Subcutaneous abdominal adipose tissue (tissue), 5 donors: ENCODE measurements at regions not wholly inside any gene's neighbourhood (a gene's known extent, or its start where the extent isn't known, plus 50 kb on each side); places are given as distances from the start of the nearest gene placed in this dataset.
"Not testable (repeated sequence)": the region's sequence is repeated elsewhere in the genome, so short reads cannot be mapped to it uniquely, and the experiment has no call there.

Source experiments
- H3K27ac ChIP-seq: one replicate; pipeline ENCODE4 v1.7.0; 2013; ENCODE audit warnings: low read depth, mild to moderate bottlenecking, inconsistent platforms, low read length, moderate library complexity
- H3K27me3 ChIP-seq, 5 donors: one replicate each; pipeline ENCODE4 v1.7.0; 2013; ENCODE audit warnings: low read length in 5 of 5, inconsistent platforms in 1 of 5; ENCODE audit not compliant: control insufficient read depth in 5 of 5, insufficient read depth in 4 of 5
- H3K36me3 ChIP-seq, 5 donors: one replicate each; pipeline ENCODE4 v1.7.0; 2013; ENCODE audit warnings: low read length in 5 of 5; ENCODE audit not compliant: control insufficient read depth in 5 of 5, insufficient read depth in 5 of 5
- H3K4me1 ChIP-seq, 5 donors: one replicate each; pipeline ENCODE4 v1.7.0; 2013; ENCODE audit warnings: low read length in 5 of 5, mild to moderate bottlenecking in 3 of 5, moderate library complexity in 1 of 5; ENCODE audit not compliant: control insufficient read depth in 5 of 5, insufficient read depth in 5 of 5
- H3K4me3 ChIP-seq, 5 donors: one replicate each; pipeline ENCODE4 v1.7.0; 2013; ENCODE audit warnings: low read length in 5 of 5, low read depth in 1 of 5
- H3K9ac ChIP-seq, 5 donors: one replicate each; pipeline ENCODE4 v1.7.0; 2013; ENCODE audit warnings: low read length in 5 of 5, mild to moderate bottlenecking in 4 of 5, moderate library complexity in 3 of 5
- H3K9me3 ChIP-seq, 5 donors: one replicate each; pipeline ENCODE4 v1.7.0; 2013; ENCODE audit warnings: low read length in 5 of 5; ENCODE audit not compliant: control insufficient read depth in 5 of 5
- donor health status: healthy.
- donor health status: healthy.
- donor health status: healthy.
- donor health status: healthy.
- donor health status: healthy.

- no peak overlapping the region for H3K9ac ChIP-seq
- H3K9me3 ChIP-seq, result peaks cover 0 to 6% (median 0%) of the 10 kb centered on the region in 5 donors
- no peak overlapping the region for H3K27ac ChIP-seq
- H3K4me1 ChIP-seq, result no peaks in the 10 kb centered on the region
- no peaks in the 10 kb centered on the region for H3K27me3 ChIP-seq
- H3K4me3 ChIP-seq, result no peak overlapping the region
- no peaks in the 10 kb centered on the region for H3K36me3 ChIP-seq
These were observed 262.6 kb upstream of the CDH11 start for GRCh38 chr16:65384441-65384840.

- no peak overlapping the region for H3K4me3 ChIP-seq
- H3K4me1 ChIP-seq, result peaks cover 0 to 9% (median 0%) of the 10 kb centered on the region in 5 donors
- no peak overlapping the region for H3K9ac ChIP-seq
- H3K27ac ChIP-seq, result no peak overlapping the region
- H3K9me3 ChIP-seq, result no peaks in the 10 kb centered on the region
- no peaks in the 10 kb centered on the region for H3K36me3 ChIP-seq
- H3K27me3 ChIP-seq, result no peaks in the 10 kb centered on the region
These were observed 255.3 kb upstream of the CDH11 start for GRCh38 chr16:65377195-65377594.

- H3K27me3 ChIP-seq, result no peaks in the 10 kb centered on the region
- no peak overlapping the region for H3K4me3 ChIP-seq
- no peak overlapping the region for H3K9ac ChIP-seq
- H3K27ac ChIP-seq, result no peak overlapping the region
- H3K9me3 ChIP-seq, result no peaks in the 10 kb centered on the region
- H3K36me3 ChIP-seq, result no peaks in the 10 kb centered on the region
- peaks cover 0 to 9% (median 0%) of the 10 kb centered on the region in 5 donors for H3K4me1 ChIP-seq
These were observed 254.7 kb upstream of the CDH11 start for GRCh38 chr16:65376601-65377000.

- H3K27me3 ChIP-seq, result no peaks in the 10 kb centered on the region
- H3K36me3 ChIP-seq, result no peaks in the 10 kb centered on the region
- H3K4me1 ChIP-seq, result peaks cover 0 to 9% (median 0%) of the 10 kb centered on the region in 5 donors
- no peak overlapping the region for H3K9ac ChIP-seq
- no peak overlapping the region for H3K4me3 ChIP-seq
- no peak overlapping the region for H3K27ac ChIP-seq
- no peaks in the 10 kb centered on the region for H3K9me3 ChIP-seq
These were observed 253.8 kb upstream of the CDH11 start for GRCh38 chr16:65375651-65376050.

GRCh38 chr16:65373097-65373496, 251.2 kb upstream of the CDH11 start:
- H3K27ac ChIP-seq, result no peak overlapping the region
- H3K9me3 ChIP-seq, result no peaks in the 10 kb centered on the region
- H3K9ac ChIP-seq, result no peak overlapping the region
- H3K4me1 ChIP-seq, result peaks cover 0 to 9% (median 0%) of the 10 kb centered on the region in 5 donors
- no peak overlapping the region for H3K4me3 ChIP-seq
- H3K36me3 ChIP-seq, result no peaks in the 10 kb centered on the region
- no peaks in the 10 kb centered on the region for H3K27me3 ChIP-seq

- peaks cover 0 to 9% (median 0%) of the 10 kb centered on the region in 5 donors for H3K4me1 ChIP-seq
- no peaks in the 10 kb centered on the region for H3K36me3 ChIP-seq
- H3K27me3 ChIP-seq, result no peaks in the 10 kb centered on the region
- H3K4me3 ChIP-seq, result no peak overlapping the region
- H3K9me3 ChIP-seq, result no peaks in the 10 kb centered on the region
- no peak overlapping the region for H3K27ac ChIP-seq
- H3K9ac ChIP-seq, result no peak overlapping the region
These were observed 250.3 kb upstream of the CDH11 start for GRCh38 chr16:65372171-65372570.

GRCh38 chr16:65365732-65366715, 244.2 kb upstream of the CDH11 start:
- Histone ChIP-seq H3K9me3 (no peaks in the 10 kb centered on the region), H3K4me1 (no peaks in the 10 kb centered on the region), H3K4me3 (no peak overlapping the region), H3K27ac (no peak overlapping the region), H3K9ac (no peak overlapping the region), H3K36me3 (no peaks in the 10 kb centered on the region), H3K27me3 (peaks cover 0 to 2% (median 0%) of the 10 kb centered on the region in 5 donors)

GRCh38 chr16:65356721-65357120, 234.9 kb upstream of the CDH11 start:
- H3K9me3 ChIP-seq, H3K9ac ChIP-seq, H3K27me3 ChIP-seq, H3K4me1 ChIP-seq, H3K36me3 ChIP-seq, H3K27ac ChIP-seq, H3K4me3 ChIP-seq: not testable (repeated sequence)

GRCh38 chr16:65355706-65356105, 233.8 kb upstream of the CDH11 start:
- Histone ChIP-seq H3K9ac (no peak overlapping the region), H3K27me3 (no peaks in the 10 kb centered on the region), H3K4me1 (no peaks in the 10 kb centered on the region), H3K9me3 (no peaks in the 10 kb centered on the region), H3K36me3 (no peaks in the 10 kb centered on the region), H3K27ac (no peak overlapping the region), H3K4me3 (no peak overlapping the region)

GRCh38 chr16:65353183-65353582, 231.3 kb upstream of the CDH11 start:
- no peak overlapping the region for H3K27ac ChIP-seq
- H3K4me1 ChIP-seq, result no peaks in the 10 kb centered on the region
- no peaks in the 10 kb centered on the region for H3K9me3 ChIP-seq
- no peak overlapping the region for H3K9ac ChIP-seq
- H3K27me3 ChIP-seq, result no peaks in the 10 kb centered on the region
- H3K4me3 ChIP-seq, result no peak overlapping the region
- H3K36me3 ChIP-seq, result no peaks in the 10 kb centered on the region
